PC-3 (cell line): ENCODE measurements at regions not wholly inside any gene's neighbourhood (a gene's known extent, or its start where the extent isn't known, plus 50 kb on each side); places are given as distances from the start of the nearest gene placed in this dataset.

Experiments used
- ATAC-seq: fragments of 200-7000 bp; cut with Tn5 transposase; 2 replicates; pipeline ENCODE4 v1.9.1; 2020; ENCODE audit warnings: mild to moderate bottlenecking, moderate library complexity
- BruUV-seq: library from RNA; stranded (reverse); fragments of 400-500 nt; replicated peaks from 2 replicates; lab custom pipeline; 2021; lab: Mats Ljungman, UMichigan
- CTCF ChIA-PET: fragments of 300-600 bp; sonication (Branson Sonifier 250); formaldehyde crosslinking; loops from one replicate; lab custom pipeline; 2022; ENCODE audit warnings: antibody characterized with exemption; lab: Charles Lee
- POLR2A ChIA-PET: fragments of 300-600 bp; sonication (Branson Sonifier 250); formaldehyde crosslinking; loops from one replicate; lab custom pipeline; 2022; ENCODE audit warnings: antibody characterized with exemption; ENCODE audit not compliant: unreplicated experiment; lab: Charles Lee
- DNase-seq: peaks from one replicate; pipeline ENCODE4 v3.0.0-alpha.2; 2015
- H2AFZ ChIP-seq: fragments of 300-600 bp; sonication (generic); 2 replicates; pipeline ENCODE4 v1.6.0; 2016; ENCODE audit warnings: antibody characterized with exemption, low read length
- H3F3A ChIP-seq: fragments of 300-600 bp; sonication (generic); one replicate; pipeline ENCODE4 v1.6.0; 2017; ENCODE audit warnings: antibody characterized with exemption, low read length, control low read depth, mild to moderate bottlenecking; ENCODE audit not compliant: unreplicated experiment
- H3K27ac ChIP-seq: fragments of 300-600 bp; sonication (generic); 2 replicates; pipeline ENCODE4 v1.5.1; 2016; ENCODE audit warnings: mild to moderate bottlenecking, low read length
- H3K27me3 ChIP-seq: fragments of 300-600 bp; sonication (generic); 2 replicates; pipeline ENCODE4 v1.6.1; 2016; ENCODE audit warnings: low read length, mixed read lengths
- H3K36me3 ChIP-seq: fragments of 300-600 bp; sonication (generic); 2 replicates; pipeline ENCODE4 v1.6.1; 2016; ENCODE audit warnings: low read depth, mixed run types, low read length, mixed read lengths
- H3K4me1 ChIP-seq: fragments of 300-600 bp; sonication (generic); 2 replicates; pipeline ENCODE4 v1.5.1; 2016; ENCODE audit warnings: low read length; ENCODE audit not compliant: insufficient read depth
- H3K4me2 ChIP-seq: fragments of 300-600 bp; sonication (generic); 2 replicates; pipeline ENCODE4 v1.6.0; 2016; ENCODE audit warnings: low read length
- H3K4me3 ChIP-seq: fragments of 300-600 bp; sonication (generic); 2 replicates; pipeline ENCODE4 v1.5.1; 2016; ENCODE audit warnings: mild to moderate bottlenecking, low read length, mixed read lengths
- H3K79me2 ChIP-seq: fragments of 300-600 bp; sonication (generic); 2 replicates; pipeline ENCODE4 v1.6.1; 2017; ENCODE audit warnings: low read length, mixed read lengths
- H3K9ac ChIP-seq: fragments of 300-600 bp; sonication (generic); 2 replicates; pipeline ENCODE4 v1.6.0; 2016; ENCODE audit warnings: mild to moderate bottlenecking, low read length
- H3K9me2 ChIP-seq: fragments of 300-600 bp; sonication (generic); replicated peaks from 2 replicates; pipeline ENCODE4 v1.6.1; 2016; ENCODE audit warnings: mixed run types, low read length, mixed read lengths
- H3K9me3 ChIP-seq: fragments of 300-600 bp; sonication (generic); 2 replicates; pipeline ENCODE4 v1.6.1; 2016; ENCODE audit warnings: low read length, mixed read lengths
- H4K20me1 ChIP-seq: fragments of 300-600 bp; sonication (generic); 2 replicates; pipeline ENCODE4 v1.6.1; 2016; ENCODE audit warnings: low read length, mixed read lengths
- EZH2 ChIP-seq: fragments of 300-600 bp; sonication (generic); IDR thresholded peaks from one replicate; pipeline ENCODE4 v1.6.1; 2017; ENCODE audit warnings: antibody characterized with exemption, mild to moderate bottlenecking, low read length; ENCODE audit not compliant: unreplicated experiment
- EZH2phosphoT487 ChIP-seq: fragments of 300-600 bp; sonication (generic); IDR thresholded peaks from 2 replicates; pipeline ENCODE4 v1.6.1; 2018; ENCODE audit warnings: mild to moderate bottlenecking, antibody characterized with exemption, low read length, borderline replicate concordance
- intact Hi-C: fragments of 100-400 bp; cut with micrococcal nuclease; formaldehyde crosslinking; loops from 2 replicates; pipeline ENCODE4 v1.9.0; 2023
- TF ChIP-seq, protein P1 (sequence below): fragments of 300-600 bp; sonication (generic); conservative IDR thresholded peaks from 2 replicates; pipeline ENCODE4 v1.5.1; 2017; ENCODE audit warnings: antibody characterized with exemption, low read depth, mild to moderate bottlenecking, low read length

GRCh38 chr2:60066096-60066839, 487.2 kb downstream of the BCL11A start:
- POLR2A ChIA-PET, result no interaction called here

DNA sequence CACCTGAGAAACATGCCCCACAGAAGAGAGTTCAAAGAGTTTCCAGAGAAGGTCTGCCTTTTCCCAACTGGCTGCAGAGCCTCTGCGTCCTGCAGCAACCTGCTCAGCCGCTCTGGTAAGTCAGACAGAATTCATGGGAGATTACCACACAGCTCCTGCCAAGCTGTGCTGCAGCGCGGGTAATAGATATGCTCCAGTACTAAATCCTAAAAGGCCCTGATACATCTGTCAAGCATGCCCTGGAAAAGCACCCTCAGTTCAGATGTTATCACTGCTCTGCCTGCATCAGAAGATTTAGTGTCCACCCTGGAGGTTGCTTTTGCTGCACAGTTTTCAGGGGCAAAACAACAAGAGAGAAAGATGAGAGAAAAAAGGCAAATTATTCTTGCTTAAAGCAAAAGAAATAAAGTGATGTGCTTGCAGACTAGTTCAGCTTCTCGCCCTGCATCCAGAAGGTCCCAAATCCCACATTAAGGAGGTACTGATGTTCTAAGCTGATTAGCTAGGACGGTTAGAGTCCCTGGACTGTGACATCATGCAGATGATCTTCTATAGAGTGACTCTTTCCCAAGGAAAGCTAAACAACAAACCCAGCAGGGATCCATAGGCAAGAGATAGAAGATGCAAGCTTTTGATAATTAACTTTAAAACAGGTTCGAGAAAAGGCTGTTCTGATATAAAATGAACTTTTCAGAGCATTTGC, 488.6 kb downstream of the BCL11A start:
- no peak for ATAC-seq
- TF ChIP-seq EZH2 (no peak), EZH2phosphoT487 (no peak)
- TF ChIP-seq, protein P1, sequence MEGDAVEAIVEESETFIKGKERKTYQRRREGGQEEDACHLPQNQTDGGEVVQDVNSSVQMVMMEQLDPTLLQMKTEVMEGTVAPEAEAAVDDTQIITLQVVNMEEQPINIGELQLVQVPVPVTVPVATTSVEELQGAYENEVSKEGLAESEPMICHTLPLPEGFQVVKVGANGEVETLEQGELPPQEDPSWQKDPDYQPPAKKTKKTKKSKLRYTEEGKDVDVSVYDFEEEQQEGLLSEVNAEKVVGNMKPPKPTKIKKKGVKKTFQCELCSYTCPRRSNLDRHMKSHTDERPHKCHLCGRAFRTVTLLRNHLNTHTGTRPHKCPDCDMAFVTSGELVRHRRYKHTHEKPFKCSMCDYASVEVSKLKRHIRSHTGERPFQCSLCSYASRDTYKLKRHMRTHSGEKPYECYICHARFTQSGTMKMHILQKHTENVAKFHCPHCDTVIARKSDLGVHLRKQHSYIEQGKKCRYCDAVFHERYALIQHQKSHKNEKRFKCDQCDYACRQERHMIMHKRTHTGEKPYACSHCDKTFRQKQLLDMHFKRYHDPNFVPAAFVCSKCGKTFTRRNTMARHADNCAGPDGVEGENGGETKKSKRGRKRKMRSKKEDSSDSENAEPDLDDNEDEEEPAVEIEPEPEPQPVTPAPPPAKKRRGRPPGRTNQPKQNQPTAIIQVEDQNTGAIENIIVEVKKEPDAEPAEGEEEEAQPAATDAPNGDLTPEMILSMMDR, result no peak
- intact Hi-C loops, result no loop called here

More at GRCh38 chr2:60066096-60066839, 487.2 kb downstream of the BCL11A start:
- Histone ChIP-seq H3K36me3 (no peaks in the 10 kb centered on the region), H4K20me1 (no peaks in the 10 kb centered on the region), H3K9me2 (no peaks in the 10 kb centered on the region), H3K9me3 (no peaks in the 10 kb centered on the region), H3K27ac (no peak overlapping the region), H3K4me1 (no peaks in the 10 kb centered on the region), H3K79me2 (no peaks in the 10 kb centered on the region), H3F3A (no peaks in the 10 kb centered on the region), H2AFZ (no peak overlapping the region), H3K9ac (no peak overlapping the region), H3K4me2 (no peak overlapping the region), H3K27me3 (peaks cover 68% of the 10 kb centered on the region), H3K4me3 (no peak overlapping the region)
- ATAC-seq, result no peak
- intact Hi-C loops, result no loop called here
- TF ChIP-seq, protein P1, result no peak
- TF ChIP-seq EZH2, result no peak
- TF ChIP-seq EZH2phosphoT487, result no peak
- BruUV-seq, result no TSS peak
- CTCF ChIA-PET, result no interaction called here
- no peak for DNase-seq

DNA sequence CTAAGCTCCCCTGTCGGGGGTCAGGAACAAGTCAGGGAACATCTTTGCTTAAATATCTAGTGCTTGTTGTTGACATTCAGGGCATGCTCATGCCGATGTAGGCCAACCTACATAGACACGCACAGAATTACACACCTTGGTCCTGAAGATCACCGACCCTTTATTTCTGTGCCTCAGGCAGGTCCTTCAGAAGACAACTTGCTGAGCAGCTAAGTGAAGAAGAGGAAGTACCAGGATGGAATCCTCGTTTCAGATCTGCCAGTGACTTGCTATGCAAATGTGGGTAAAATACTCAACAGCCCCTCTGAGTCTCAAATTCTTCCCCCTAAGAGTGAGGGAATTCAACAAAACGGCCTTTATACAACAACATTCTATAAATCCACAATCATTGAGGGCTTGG, 494.7 kb downstream of the BCL11A start:
- CTCF ChIA-PET, result no interaction called here

More for the DNA sequence above, 488.6 kb downstream of the BCL11A start:
- BruUV-seq, result no TSS peak
- H3K9me2 ChIP-seq, result no peaks in the 10 kb centered on the region
- no peak overlapping the region for H3K27ac ChIP-seq
- H3K9ac ChIP-seq, result no peak overlapping the region
- H3K79me2 ChIP-seq, result no peaks in the 10 kb centered on the region
- ChIA-PET POLR2A (no interaction called here), CTCF (no interaction called here)
- peaks cover 58% of the 10 kb centered on the region for H3K27me3 ChIP-seq
- no peak for DNase-seq
- H3K36me3 ChIP-seq, result no peaks in the 10 kb centered on the region
- H3K4me2 ChIP-seq, result no peak overlapping the region
- H3K4me1 ChIP-seq, result no peaks in the 10 kb centered on the region
- H2AFZ ChIP-seq, result no peak overlapping the region
- H3K9me3 ChIP-seq, result no peaks in the 10 kb centered on the region
- H3F3A ChIP-seq, result no peaks in the 10 kb centered on the region
- H3K4me3 ChIP-seq, result no peak overlapping the region
- H4K20me1 ChIP-seq, result no peaks in the 10 kb centered on the region

More for the DNA sequence above, 494.7 kb downstream of the BCL11A start:
- BruUV-seq, result no TSS peak
- H3K4me3 ChIP-seq, result no peak overlapping the region
- H3K27ac ChIP-seq, result no peak overlapping the region
- no peaks in the 10 kb centered on the region for H3K36me3 ChIP-seq
- H3K27me3 ChIP-seq, result peaks cover 27% of the 10 kb centered on the region
- POLR2A ChIA-PET, result no interaction called here
- intact Hi-C loops, result no loop called here
- H3K4me1 ChIP-seq, result no peaks in the 10 kb centered on the region
- H3F3A ChIP-seq, result no peaks in the 10 kb centered on the region
- H3K79me2 ChIP-seq, result no peaks in the 10 kb centered on the region
- TF ChIP-seq, protein P1, result no peak
- TF ChIP-seq EZH2phosphoT487 (no peak), EZH2 (no peak)
- no peak overlapping the region for H2AFZ ChIP-seq
- H3K4me2 ChIP-seq, result no peak overlapping the region
- H3K9me2 ChIP-seq, result no peaks in the 10 kb centered on the region
- ATAC-seq (no peak), DNase-seq (no peak)
- no peak overlapping the region for H3K9ac ChIP-seq
- no peaks in the 10 kb centered on the region for H3K9me3 ChIP-seq
- H4K20me1 ChIP-seq, result no peaks in the 10 kb centered on the region
